Immature natural killer cell (primary cell): ENCODE measurements at regions not wholly inside any gene's neighbourhood (a gene's known extent, or its start where the extent isn't known, plus 50 kb on each side); places are given as distances from the start of the nearest gene placed in this dataset.
"Not testable (repeated sequence)": the region's sequence is repeated elsewhere in the genome, so short reads cannot be mapped to it uniquely, and the experiment has no call there.

Experiments
- DNase-seq, 3 donors: peaks; one replicate each; pipeline ENCODE4 v3.0.0; 2022; ENCODE audit warnings: mixed read lengths in 1 of 3
- H3K27ac Mint-ChIP-seq, 6 donors: one replicate each; pipeline ENCODE4 v1.8.0; 2020; ENCODE audit warnings: mixed read lengths in 6 of 6, mild to moderate bottlenecking in 5 of 6, inconsistent platforms in 4 of 6, moderate library complexity in 3 of 6
- H3K27me3 Mint-ChIP-seq, 3 donors: one replicate each; pipeline ENCODE4 v1.8.0; 2020 to 2021; ENCODE audit warnings: low read depth in 3 of 3, mild to moderate bottlenecking in 3 of 3, mixed read lengths in 3 of 3, moderate library complexity in 3 of 3, inconsistent platforms in 1 of 3
- H3K36me3 Mint-ChIP-seq, 3 donors: one replicate each; pipeline ENCODE4 v1.8.0; 2020; ENCODE audit warnings: mixed read lengths in 3 of 3, inconsistent platforms in 2 of 3, mild to moderate bottlenecking in 2 of 3
- H3K4me1 Mint-ChIP-seq, 2 donors: one replicate each; pipeline ENCODE4 v1.8.0; 2020; ENCODE audit warnings: inconsistent platforms in 2 of 2, mild to moderate bottlenecking in 2 of 2, mixed read lengths in 2 of 2, moderate library complexity in 1 of 2
- H3K4me3 Mint-ChIP-seq, 5 donors: one replicate each; pipeline ENCODE4 v1.8.0; 2020; ENCODE audit warnings: mild to moderate bottlenecking in 5 of 5, mixed read lengths in 5 of 5, inconsistent platforms in 3 of 5, moderate library complexity in 3 of 5
- H3K9me3 Mint-ChIP-seq, 6 donors: one replicate each; pipeline ENCODE4 v1.8.0; 2020; ENCODE audit warnings: mild to moderate bottlenecking in 6 of 6, mixed read lengths in 6 of 6, inconsistent platforms in 4 of 6, moderate library complexity in 3 of 6

GRCh38 chr4:49286926-49287745, 301.1 kb downstream of the CWH43 start:
- peaks cover 3 to 29% (median 13%) of the 10 kb centered on the region in 6 donors for H3K9me3 Mint-ChIP-seq
- H3K27ac Mint-ChIP-seq, H3K27me3 Mint-ChIP-seq, DNase-seq, H3K4me1 Mint-ChIP-seq, H3K4me3 Mint-ChIP-seq, H3K36me3 Mint-ChIP-seq: not testable (repeated sequence)

DNA sequence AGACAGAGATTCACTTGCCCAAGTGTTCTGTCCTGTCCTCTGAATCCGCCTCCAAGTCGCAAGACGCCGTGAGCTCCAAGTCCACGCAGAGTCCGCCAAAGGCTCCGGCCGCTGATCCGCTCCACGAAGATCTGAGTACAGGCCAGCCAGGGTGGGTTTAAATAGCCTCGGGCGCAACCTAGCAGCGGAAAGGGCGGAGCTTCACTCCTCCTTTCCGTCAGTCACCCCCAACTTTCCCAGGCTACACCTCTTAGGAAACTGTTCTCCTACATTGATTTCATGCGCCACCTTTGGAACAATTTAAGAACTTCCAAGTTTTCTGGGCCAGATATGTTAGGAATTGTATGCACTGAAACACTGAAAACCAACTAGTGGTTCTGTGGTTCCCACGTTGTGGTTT, 301.8 kb downstream of the CWH43 start:
- H3K27ac Mint-ChIP-seq, DNase-seq, H3K4me1 Mint-ChIP-seq, H3K4me3 Mint-ChIP-seq, H3K36me3 Mint-ChIP-seq, H3K27me3 Mint-ChIP-seq: not testable (repeated sequence)
- H3K9me3 Mint-ChIP-seq: peaks cover 3 to 29% (median 13%) of the 10 kb centered on the region in 6 donors

DNA sequence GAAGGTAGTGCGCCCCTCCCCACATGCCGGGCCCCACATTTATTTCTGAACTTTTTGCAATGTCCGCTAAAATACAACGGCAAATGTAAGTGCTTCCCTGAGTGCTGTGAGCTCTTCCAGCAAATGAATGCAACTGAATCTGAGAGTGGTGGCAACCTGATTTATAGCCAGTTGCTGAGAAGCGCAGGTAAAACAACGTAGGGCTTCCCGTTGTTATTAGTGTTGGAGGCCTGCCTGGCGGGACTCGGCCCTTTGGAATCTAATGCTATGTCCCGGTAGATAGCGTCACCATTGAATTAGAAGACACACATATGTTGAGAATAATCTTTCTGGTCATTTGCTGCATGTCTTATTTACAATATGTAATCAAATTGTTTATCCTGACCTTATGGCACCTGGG, 302.7 kb downstream of the CWH43 start:
- H3K27ac Mint-ChIP-seq, H3K36me3 Mint-ChIP-seq: not testable (repeated sequence)

DNA sequence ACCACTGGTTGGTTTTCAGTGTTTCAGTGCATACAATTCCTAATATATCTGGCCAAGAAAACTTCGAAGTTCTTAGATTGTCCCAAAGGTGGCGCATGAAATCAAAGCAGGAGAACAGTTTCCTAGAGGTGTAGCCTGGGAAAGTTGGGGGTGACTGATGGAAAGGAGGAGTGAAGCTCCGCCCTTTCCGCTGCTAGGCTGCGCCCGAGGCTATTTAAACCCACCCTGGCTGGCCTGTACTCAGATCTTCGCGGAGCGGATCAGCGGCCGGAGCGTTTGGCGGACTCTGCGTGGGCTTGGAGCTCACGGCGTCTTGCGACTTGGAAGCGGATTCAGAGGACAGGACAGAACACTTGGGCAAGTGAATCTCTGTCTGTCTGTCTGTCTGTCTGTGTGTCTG, 328.7 kb downstream of the CWH43 start:
- not testable (repeated sequence) for H3K27me3 Mint-ChIP-seq, H3K4me3 Mint-ChIP-seq, DNase-seq, H3K36me3 Mint-ChIP-seq, H3K4me1 Mint-ChIP-seq, H3K27ac Mint-ChIP-seq
- peaks cover 12 to 28% (median 21%) of the 10 kb centered on the region in 6 donors for H3K9me3 Mint-ChIP-seq

More for the DNA sequence above, 302.7 kb downstream of the CWH43 start:
- DNase-seq, H3K4me3 Mint-ChIP-seq, H3K4me1 Mint-ChIP-seq, H3K27me3 Mint-ChIP-seq: not testable (repeated sequence)
- peaks cover 3 to 29% (median 13%) of the 10 kb centered on the region in 6 donors for H3K9me3 Mint-ChIP-seq

- not testable (repeated sequence) for H3K4me1 Mint-ChIP-seq, H3K27me3 Mint-ChIP-seq, H3K4me3 Mint-ChIP-seq, H3K27ac Mint-ChIP-seq, H3K36me3 Mint-ChIP-seq, DNase-seq
- H3K9me3 Mint-ChIP-seq: peaks cover 11 to 25% (median 23%) of the 10 kb centered on the region in 6 donors
Observed at GRCh38 chr4:49320725-49321410, 334.8 kb downstream of the CWH43 start.

DNA sequence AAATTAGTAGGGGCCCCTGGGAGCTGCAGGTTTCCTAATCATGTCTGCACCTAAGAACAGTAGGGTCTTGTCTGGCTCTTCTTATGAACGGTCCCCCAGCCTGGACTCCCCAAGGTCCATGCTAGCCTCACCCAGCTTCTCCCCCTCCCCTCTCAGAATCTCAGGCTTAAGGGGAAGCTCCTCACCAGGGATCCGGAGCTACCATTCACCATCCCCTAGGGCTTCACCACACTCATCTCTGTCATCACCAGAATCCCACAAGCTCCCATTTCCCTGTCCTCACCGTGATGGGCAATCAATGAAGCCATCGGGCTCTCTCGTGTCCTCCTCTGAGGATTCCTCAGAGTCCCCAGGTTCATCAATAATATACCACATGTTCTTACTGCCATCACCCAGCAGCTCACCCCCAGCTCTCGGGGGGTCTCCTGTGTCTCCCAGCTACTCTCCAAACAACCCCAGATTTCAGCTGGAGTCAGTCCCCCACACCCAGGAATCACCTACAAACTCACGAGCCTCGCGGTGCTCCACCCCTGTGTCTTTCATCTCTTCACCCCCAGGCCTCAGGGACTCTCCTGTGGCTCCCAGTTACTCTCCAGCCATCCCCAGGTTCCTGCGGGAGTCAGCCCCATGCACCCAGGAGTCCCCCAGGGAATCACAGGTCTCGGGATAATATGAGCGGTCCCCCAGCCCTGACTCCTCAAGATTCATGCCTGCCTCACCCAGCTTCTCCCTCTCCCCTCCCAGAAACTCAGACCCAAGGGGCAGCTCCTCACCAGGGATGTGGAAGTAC, 335.6 kb downstream of the CWH43 start:
- DNase-seq, H3K27me3 Mint-ChIP-seq, H3K36me3 Mint-ChIP-seq, H3K27ac Mint-ChIP-seq, H3K4me1 Mint-ChIP-seq, H3K4me3 Mint-ChIP-seq: not testable (repeated sequence)
- H3K9me3 Mint-ChIP-seq: peaks cover 11 to 24% (median 19%) of the 10 kb centered on the region in 6 donors

DNA sequence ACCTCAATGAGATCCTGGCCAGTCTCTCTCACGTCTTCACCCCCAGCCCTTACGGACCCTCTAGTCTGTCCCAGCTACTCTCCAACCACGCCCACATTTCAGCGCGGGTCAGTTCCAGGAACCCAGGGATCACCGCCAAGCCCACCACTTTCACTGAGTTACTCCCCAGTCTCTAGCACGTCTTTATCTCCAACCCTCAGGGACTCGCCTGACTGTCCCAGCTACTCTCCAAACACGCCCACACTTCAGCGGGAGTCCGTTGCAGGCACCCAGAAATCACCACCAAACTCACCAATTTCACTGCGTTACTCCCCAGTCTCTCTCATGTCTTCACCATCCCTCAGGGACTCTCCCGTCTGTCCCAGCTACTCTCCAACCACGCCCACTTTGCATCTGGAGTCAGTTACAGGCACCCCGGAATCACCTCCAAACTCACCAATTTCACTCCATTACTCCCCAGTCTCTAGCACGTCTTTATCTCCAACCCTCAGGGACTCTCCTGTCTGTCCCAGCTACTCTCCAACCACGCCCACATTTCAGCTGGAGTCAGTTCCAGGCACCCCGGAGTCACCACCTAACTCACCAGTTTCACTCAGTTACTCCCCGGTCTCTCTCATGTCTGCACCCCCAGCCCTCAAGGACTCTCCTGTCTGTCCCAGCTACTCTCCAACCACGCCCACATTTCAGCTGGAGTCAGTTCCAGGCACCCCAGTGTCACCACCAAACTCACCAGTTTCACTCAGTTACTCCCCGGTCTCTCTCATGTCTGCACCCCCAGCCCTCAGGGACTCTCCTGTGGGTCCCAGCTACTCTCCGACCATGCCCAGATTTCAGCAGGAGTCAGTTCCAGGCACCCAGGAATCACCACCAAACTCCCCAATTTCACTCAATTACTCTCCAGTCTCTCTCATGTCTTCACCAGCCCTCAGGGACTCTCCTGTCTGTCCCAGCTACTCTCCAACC, 336.8 kb downstream of the CWH43 start:
- not testable (repeated sequence) for H3K36me3 Mint-ChIP-seq, H3K4me1 Mint-ChIP-seq

GRCh38 chr4:49323573-49323940, 337.5 kb downstream of the CWH43 start:
- H3K27me3 Mint-ChIP-seq, H3K27ac Mint-ChIP-seq: not testable (repeated sequence)
- H3K9me3 Mint-ChIP-seq: peaks cover 11 to 24% (median 18%) of the 10 kb centered on the region in 6 donors

More for the DNA sequence above, 336.8 kb downstream of the CWH43 start:
- H3K9me3 Mint-ChIP-seq: peaks cover 11 to 24% (median 18%) of the 10 kb centered on the region in 6 donors
- not testable (repeated sequence) for H3K4me3 Mint-ChIP-seq, H3K27ac Mint-ChIP-seq, H3K27me3 Mint-ChIP-seq, DNase-seq

More at GRCh38 chr4:49323573-49323940, 337.5 kb downstream of the CWH43 start:
- not testable (repeated sequence) for H3K4me1 Mint-ChIP-seq, H3K36me3 Mint-ChIP-seq, DNase-seq, H3K4me3 Mint-ChIP-seq
